ENCODE measurements at regions not wholly inside any gene's neighbourhood (a gene's known extent, or its start where the extent isn't known, plus 50 kb on each side); places are given as distances from the start of the nearest gene placed in this dataset.

DNA sequence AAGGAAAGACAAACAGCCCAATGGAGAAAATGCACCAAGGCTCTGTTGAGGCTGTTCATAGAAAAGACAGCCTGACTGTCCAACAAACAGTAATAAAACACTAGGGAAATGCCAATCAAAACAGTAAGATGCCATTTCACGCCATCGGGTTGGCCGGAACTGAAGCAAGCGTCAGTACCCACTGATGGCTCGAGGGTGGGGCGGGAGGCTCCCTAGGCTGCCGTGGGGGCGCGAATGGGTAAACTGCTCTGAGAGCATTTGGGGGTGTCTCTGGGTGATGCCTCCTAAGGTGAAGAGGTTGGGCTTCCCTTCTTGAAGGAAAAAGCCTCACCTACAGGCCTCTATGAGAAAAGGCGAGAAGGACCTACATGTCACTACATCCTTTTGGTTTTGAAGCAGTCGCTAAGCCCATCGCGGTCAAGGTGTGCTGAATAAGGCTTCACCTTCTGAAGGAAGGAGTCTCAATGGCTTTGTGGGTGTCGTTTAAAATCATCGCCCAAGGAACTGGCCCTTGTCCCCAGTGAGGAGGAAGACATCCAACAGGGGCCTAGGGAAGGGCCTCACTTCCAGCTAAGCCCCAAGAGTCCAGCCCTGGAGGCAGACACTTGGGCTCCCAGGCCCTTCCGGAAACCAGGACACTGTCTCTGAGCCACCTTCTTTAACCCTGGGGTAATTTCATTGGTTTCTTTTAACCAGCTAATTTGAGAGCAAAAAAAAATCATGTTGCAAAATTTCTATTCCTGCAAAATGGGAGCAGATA is 98.5 kb upstream of the PPP2R2D start:
- H3K4me3 ChIP-seq = no peak overlapping the region
- DNase-seq (no peak), ATAC-seq (no peak)
- H3K36me3 ChIP-seq (ENCODE audit: low read depth) = no peaks in the 10 kb centered on the region
- intact Hi-C loops (cut with DNase I, micrococcal nuclease) = no loop called here
- TF ChIP-seq, protein P1, sequence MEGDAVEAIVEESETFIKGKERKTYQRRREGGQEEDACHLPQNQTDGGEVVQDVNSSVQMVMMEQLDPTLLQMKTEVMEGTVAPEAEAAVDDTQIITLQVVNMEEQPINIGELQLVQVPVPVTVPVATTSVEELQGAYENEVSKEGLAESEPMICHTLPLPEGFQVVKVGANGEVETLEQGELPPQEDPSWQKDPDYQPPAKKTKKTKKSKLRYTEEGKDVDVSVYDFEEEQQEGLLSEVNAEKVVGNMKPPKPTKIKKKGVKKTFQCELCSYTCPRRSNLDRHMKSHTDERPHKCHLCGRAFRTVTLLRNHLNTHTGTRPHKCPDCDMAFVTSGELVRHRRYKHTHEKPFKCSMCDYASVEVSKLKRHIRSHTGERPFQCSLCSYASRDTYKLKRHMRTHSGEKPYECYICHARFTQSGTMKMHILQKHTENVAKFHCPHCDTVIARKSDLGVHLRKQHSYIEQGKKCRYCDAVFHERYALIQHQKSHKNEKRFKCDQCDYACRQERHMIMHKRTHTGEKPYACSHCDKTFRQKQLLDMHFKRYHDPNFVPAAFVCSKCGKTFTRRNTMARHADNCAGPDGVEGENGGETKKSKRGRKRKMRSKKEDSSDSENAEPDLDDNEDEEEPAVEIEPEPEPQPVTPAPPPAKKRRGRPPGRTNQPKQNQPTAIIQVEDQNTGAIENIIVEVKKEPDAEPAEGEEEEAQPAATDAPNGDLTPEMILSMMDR (IDR thresholded peaks at IDR 0.05) = no peak
- H3K9me3 ChIP-seq = peaks cover 18% of the 10 kb centered on the region
- no peaks in the 10 kb centered on the region for H3K4me1 ChIP-seq (ENCODE audit: low read depth)

DNA sequence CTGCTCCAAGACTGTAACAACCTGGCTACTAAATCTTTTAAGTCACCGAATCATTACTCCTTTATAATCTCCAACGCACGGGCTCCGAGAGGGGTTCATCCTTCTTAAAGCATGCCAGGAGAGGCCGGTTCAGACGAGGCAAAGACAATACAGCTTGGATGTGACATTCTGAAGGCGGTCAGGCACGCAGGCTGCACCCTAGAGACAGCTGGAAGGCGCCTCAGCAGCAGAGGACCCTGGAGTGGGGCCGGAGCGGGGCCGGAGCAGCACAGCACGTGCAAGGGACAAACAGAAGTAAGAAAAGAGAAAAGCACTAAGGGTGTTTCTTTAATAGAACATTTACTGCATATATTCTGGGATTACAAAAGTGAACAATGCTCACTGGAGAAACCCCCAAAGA is 97.8 kb upstream of the PPP2R2D start:
- H3K4me1 ChIP-seq (ENCODE audit: low read depth) = no peaks in the 10 kb centered on the region
- ATAC-seq = no peak
- H3K36me3 ChIP-seq (ENCODE audit: low read depth) = no peaks in the 10 kb centered on the region
- no peak for DNase-seq
- peaks cover 13% of the 10 kb centered on the region for H3K9me3 ChIP-seq
- intact Hi-C loops (cut with DNase I, micrococcal nuclease) = no loop called here
- H3K4me3 ChIP-seq = no peak overlapping the region
- TF ChIP-seq, protein P1 (IDR thresholded peaks at IDR 0.05) = no peak

DNA sequence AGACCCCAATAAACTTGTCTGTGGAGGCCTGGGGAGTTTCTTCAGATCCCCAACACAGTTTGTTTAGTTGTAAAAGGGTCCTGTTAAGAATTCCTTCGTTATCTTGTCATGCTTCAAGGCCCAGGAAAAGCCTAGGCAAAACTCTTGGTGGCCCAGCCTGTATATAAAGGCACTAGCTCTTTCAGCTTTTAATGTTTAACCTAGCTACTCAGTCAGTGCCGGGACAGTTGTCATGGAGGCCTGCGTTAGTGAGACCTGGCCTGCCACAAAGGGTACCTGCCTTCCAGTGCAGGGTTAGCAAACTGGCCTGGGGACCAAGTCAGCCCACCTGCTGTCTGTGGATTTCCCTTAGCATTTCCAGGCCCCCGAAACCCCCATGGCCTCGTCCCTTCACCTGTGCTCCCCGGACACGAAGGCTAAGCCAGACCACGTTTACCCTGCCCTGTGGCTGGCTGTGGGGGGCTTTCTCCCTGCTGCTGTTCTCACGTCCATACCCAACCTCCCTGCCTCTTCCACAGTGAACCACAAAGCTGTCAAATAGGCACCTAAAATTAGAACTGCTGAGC is 96.9 kb upstream of the PPP2R2D start:
- intact Hi-C loops (cut with DNase I, micrococcal nuclease) = no loop called here
- no peak overlapping the region for H3K4me3 ChIP-seq
- TF ChIP-seq, protein P1 (IDR thresholded peaks at IDR 0.05) = no peak
- H3K36me3 ChIP-seq (ENCODE audit: low read depth) = no peaks in the 10 kb centered on the region
- no peaks in the 10 kb centered on the region for H3K4me1 ChIP-seq (ENCODE audit: low read depth)
- DNase-seq (no peak), ATAC-seq (no peak)
- peaks cover 11% of the 10 kb centered on the region for H3K9me3 ChIP-seq

DNA sequence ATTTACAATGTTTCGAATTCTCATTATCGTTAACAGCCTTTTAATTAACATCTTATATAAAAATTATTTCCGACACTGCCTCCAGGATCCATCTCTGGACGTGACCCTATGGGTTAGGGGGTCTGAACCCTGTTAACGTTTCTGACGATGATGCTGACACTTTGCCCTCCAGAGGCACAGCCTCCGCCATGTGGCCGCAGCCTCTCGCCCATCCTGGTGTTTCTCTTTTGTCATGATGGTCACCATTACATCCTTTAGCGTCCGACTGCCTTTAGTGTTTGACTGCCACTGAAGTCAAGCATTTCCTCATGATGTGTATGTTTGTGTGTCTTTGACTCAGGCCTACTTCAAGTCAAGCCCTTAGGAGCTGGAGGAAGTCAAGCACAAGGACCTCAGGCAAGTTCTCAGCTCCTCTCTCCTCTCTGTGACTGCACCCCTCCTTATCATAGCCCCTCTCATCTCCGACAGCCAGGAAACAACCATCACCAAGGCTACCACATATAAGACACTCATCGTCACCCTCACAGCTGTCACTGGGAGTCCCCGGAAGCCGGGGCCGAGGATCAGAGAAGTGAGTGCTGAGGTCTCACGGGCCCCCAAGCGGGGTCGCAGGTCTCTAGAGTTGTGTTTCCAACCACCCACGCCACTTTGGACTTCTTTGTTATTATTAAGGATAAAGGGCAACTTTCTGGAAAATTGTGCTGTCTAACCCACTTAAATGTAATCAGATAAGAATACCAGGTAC is 96.1 kb upstream of the PPP2R2D start:
- ATAC-seq (no peak), DNase-seq (no peak)
- no peaks in the 10 kb centered on the region for H3K36me3 ChIP-seq (ENCODE audit: low read depth)
- TF ChIP-seq, protein P1 (IDR thresholded peaks at IDR 0.05) = no peak
- no peak overlapping the region for H3K4me3 ChIP-seq
- peaks cover 3% of the 10 kb centered on the region for H3K9me3 ChIP-seq
- no peaks in the 10 kb centered on the region for H3K4me1 ChIP-seq (ENCODE audit: low read depth)
- intact Hi-C loops (cut with DNase I, micrococcal nuclease) = no loop called here

DNA sequence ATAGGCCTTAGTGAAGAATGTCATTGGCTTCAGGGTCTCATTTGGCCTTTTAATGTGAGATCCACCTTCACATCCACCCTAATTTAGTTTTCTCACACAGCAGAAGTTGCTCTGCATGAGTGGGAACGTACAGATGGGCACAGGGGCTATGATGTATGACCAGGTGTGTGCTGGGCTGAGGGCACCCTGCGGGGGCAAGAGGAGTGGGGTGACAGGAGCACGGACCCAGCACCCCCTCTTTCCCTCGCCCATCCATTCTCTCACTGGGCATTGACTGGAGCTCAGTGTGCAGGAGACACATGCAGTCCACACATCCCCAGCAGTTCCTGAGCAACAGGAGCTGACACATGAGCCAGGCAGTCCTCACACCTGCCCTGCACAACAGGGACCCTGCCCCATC is 95.1 kb upstream of the PPP2R2D start:
- no peaks in the 10 kb centered on the region for H3K36me3 ChIP-seq (ENCODE audit: low read depth)
- H3K4me1 ChIP-seq (ENCODE audit: low read depth) = no peaks in the 10 kb centered on the region
- TF ChIP-seq, protein P1 (IDR thresholded peaks at IDR 0.05) = no peak
- DNase-seq (no peak), ATAC-seq (no peak)
- intact Hi-C loops (cut with DNase I, micrococcal nuclease) = no loop called here
- H3K9me3 ChIP-seq = no peaks in the 10 kb centered on the region
- no peak overlapping the region for H3K4me3 ChIP-seq

Measured in mucosa of descending colon (tissue), 3 donors.